ENCODE measurements at regions not wholly inside any gene's neighbourhood (a gene's known extent, or its start where the extent isn't known, plus 50 kb on each side); places are given as distances from the start of the nearest gene placed in this dataset.

- TF ChIP-seq CTCF (IDR thresholded peaks at IDR 0.05 in 2 of 3, conservative IDR thresholded peaks at IDR 0.05 in 1 of 3; ENCODE audit: borderline replicate concordance in 1 of 3, insufficient read depth in 1 of 3, low read depth in 2 of 3, low read length in 2 of 3) (no peak), FOSL1 (IDR thresholded peaks at IDR 0.05; ENCODE audit: low read depth) (no peak), EZH2 (IDR thresholded peaks at IDR 0.05) (no peak), SP1 (IDR thresholded peaks at IDR 0.05; ENCODE audit: low read depth) (no peak), POLR2AphosphoS5 (IDR thresholded peaks at IDR 0.05; ENCODE audit: low read depth, low read length) (no peak), POLR2A (IDR thresholded peaks at IDR 0.05; ENCODE audit: borderline replicate concordance, extremely low read depth, insufficient read depth, insufficient read length) (no peak), CEBPB (IDR thresholded peaks at IDR 0.05; ENCODE audit: low read depth) (no peak), REST (IDR thresholded peaks at IDR 0.05; ENCODE audit: low read depth) (no peak), MAX (IDR thresholded peaks at IDR 0.05) (no peak), ATF3 (IDR thresholded peaks at IDR 0.05) (no peak)
These were observed 188.6 kb downstream of the ARL4C start for GRCh38 chr2:234308073-234308812.

Data from HCT116 (cell line).